GM12892 (cell line): ENCODE measurements at regions not wholly inside any gene's neighbourhood (a gene's known extent, or its start where the extent isn't known, plus 50 kb on each side); places are given as distances from the start of the nearest gene placed in this dataset.

Experiments
- POLR2A ChIP-seq: IDR thresholded peaks from 2 replicates; pipeline ENCODE4 v1.6.1; 2011; ENCODE audit warnings: low read depth, low read length, control low read depth
- TAF1 ChIP-seq: IDR thresholded peaks from 2 replicates; pipeline ENCODE4 v1.6.1; 2011; ENCODE audit warnings: low read depth, mild to moderate bottlenecking, control low read depth, low read length, borderline replicate concordance

DNA sequence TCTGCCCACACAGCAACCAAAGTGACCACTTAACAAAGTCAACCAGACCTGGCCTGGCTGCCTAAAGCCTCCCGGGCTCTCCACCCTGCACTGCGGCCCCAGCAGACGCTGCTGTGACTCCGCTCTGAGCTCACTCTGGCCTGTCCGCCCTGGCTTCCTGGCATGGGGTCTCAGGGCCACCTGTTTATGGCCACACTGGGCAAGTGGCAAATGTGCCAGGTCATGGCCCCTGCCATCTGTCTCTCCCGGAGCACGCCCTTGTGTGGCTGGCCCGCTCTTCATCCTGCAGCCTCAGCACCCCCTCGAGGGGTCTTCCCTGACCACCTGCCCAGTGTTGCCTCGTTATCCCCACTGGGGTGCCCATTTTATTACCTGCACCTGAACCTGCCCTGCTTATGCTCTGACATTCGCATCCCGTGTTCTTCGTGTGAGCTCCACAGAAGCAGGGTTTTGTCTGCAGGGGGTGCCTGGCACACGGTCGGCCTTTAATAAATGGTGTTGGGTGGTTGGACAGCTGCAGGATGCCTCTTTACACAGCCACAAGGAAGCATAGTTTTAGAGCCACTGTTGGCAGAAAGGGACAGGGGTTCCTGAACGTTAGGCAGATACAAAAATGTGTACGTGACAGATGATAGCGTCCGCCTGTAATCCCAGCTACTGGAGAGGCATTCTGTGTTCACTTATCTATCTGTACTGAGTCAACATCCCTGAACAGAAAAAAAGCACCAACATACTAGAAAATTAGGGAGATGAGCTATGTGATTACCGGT is 785.6 kb downstream of the TBC1D22A start:
- TF ChIP-seq POLR2A: no peak
- TF ChIP-seq TAF1: no peak
